ENCODE measurements at regions not wholly inside any gene's neighbourhood (a gene's known extent, or its start where the extent isn't known, plus 50 kb on each side); places are given as distances from the start of the nearest gene placed in this dataset.

- no peak for DNase-seq (ENCODE audit: low spot score)
Measured at GRCh38 chr5:115402822-115403577, 106.5 kb upstream of the CCDC112 start.

GRCh38 chr5:115402092-115402491 is 105.6 kb upstream of the CCDC112 start:
- DNase-seq (ENCODE audit: low spot score) = no peak

GRCh38 chr5:115398719-115399118 is 102.3 kb upstream of the CCDC112 start:
- DNase-seq (ENCODE audit: low spot score) = no peak

GRCh38 chr5:115396688-115397087 is 100.2 kb upstream of the CCDC112 start:
- no peak for DNase-seq (ENCODE audit: low spot score)

GRCh38 chr5:115396081-115396480 is 99.6 kb upstream of the CCDC112 start:
- DNase-seq (ENCODE audit: low spot score) = no peak

GRCh38 chr5:115394531-115394930 is 98.1 kb upstream of the CCDC112 start:
- DNase-seq (ENCODE audit: low spot score) = no peak

- no peak for DNase-seq (ENCODE audit: low spot score)
Measured at GRCh38 chr5:115393239-115393638, 96.8 kb upstream of the CCDC112 start.

- DNase-seq (ENCODE audit: low spot score) = no peak
Measured at GRCh38 chr5:115392611-115393010, 96.2 kb upstream of the CCDC112 start.

- DNase-seq (ENCODE audit: low spot score) = no peak
Measured at GRCh38 chr5:115391780-115392179, 95.3 kb upstream of the CCDC112 start.

- no peak for DNase-seq (ENCODE audit: low spot score)
Measured at GRCh38 chr5:115389799-115390382, 93.4 kb upstream of the CCDC112 start.

- DNase-seq (ENCODE audit: low spot score) = no peak
Measured at GRCh38 chr5:115389034-115389798, 92.8 kb upstream of the CCDC112 start.

GRCh38 chr5:115388240-115388639 is 91.8 kb upstream of the CCDC112 start:
- DNase-seq (ENCODE audit: low spot score) = no peak

GRCh38 chr5:115387816-115388215 is 91.4 kb upstream of the CCDC112 start:
- DNase-seq (ENCODE audit: low spot score) = no peak

- DNase-seq (ENCODE audit: low spot score) = no peak
Measured at GRCh38 chr5:115386657-115387056, 90.2 kb upstream of the CCDC112 start.

- no peak for DNase-seq (ENCODE audit: low spot score)
Measured at GRCh38 chr5:115384587-115385375, 88.3 kb upstream of the CCDC112 start.

GRCh38 chr5:115382989-115383388 is 86.5 kb upstream of the CCDC112 start:
- no peak for DNase-seq (ENCODE audit: low spot score)

GRCh38 chr5:115381911-115382662 is 85.6 kb upstream of the CCDC112 start:
- DNase-seq (ENCODE audit: low spot score) = no peak

- DNase-seq (ENCODE audit: low spot score) = peak; percentile 98
Measured at GRCh38 chr5:115379622-115380344, 83.3 kb upstream of the CCDC112 start.

GRCh38 chr5:115378754-115379153 is 82.3 kb upstream of the CCDC112 start:
- no peak for DNase-seq (ENCODE audit: low spot score)

- DNase-seq (ENCODE audit: low spot score) = peak; percentile 54
Measured at GRCh38 chr5:115377468-115378217, 81.2 kb upstream of the CCDC112 start.
